ENCODE measurements at regions not wholly inside any gene's neighbourhood (a gene's known extent, or its start where the extent isn't known, plus 50 kb on each side); places are given as distances from the start of the nearest gene placed in this dataset.
"Not testable (repeated sequence)": the region's sequence is repeated elsewhere in the genome, so short reads cannot be mapped to it uniquely, and the experiment has no call there.

GRCh38 chr12:114823724-114824123 lies 139.7 kb upstream of the TBX3 start:
- no peak for DNase-seq

GRCh38 chr12:114821570-114821969 lies 137.6 kb upstream of the TBX3 start:
- DNase-seq = no peak

GRCh38 chr12:114820796-114821195 lies 136.8 kb upstream of the TBX3 start:
- no peak for DNase-seq

- no peak for DNase-seq
These were observed 133.8 kb upstream of the TBX3 start for GRCh38 chr12:114817571-114818425.

- no peak for DNase-seq
These were observed 131.2 kb upstream of the TBX3 start for GRCh38 chr12:114815026-114815795.

GRCh38 chr12:114812858-114813761 lies 129.1 kb upstream of the TBX3 start:
- no peak for DNase-seq

- DNase-seq = no peak
These were observed 128.4 kb upstream of the TBX3 start for GRCh38 chr12:114812384-114812783.

- no peak for DNase-seq
These were observed 125.1 kb upstream of the TBX3 start for GRCh38 chr12:114809097-114809496.

- DNase-seq = not testable (repeated sequence)
These were observed 117.4 kb upstream of the TBX3 start for GRCh38 chr12:114801381-114801780.

- DNase-seq = not testable (repeated sequence)
These were observed 116.6 kb upstream of the TBX3 start for GRCh38 chr12:114800566-114800965.

- no peak for DNase-seq
These were observed 115.9 kb upstream of the TBX3 start for GRCh38 chr12:114799574-114800487.

- DNase-seq = no peak
These were observed 110.1 kb upstream of the TBX3 start for GRCh38 chr12:114794049-114794558.

- no peak for DNase-seq
These were observed 106.3 kb upstream of the TBX3 start for GRCh38 chr12:114790276-114790675.

- DNase-seq = no peak
These were observed 105.8 kb upstream of the TBX3 start for GRCh38 chr12:114789821-114790220.

- DNase-seq = no peak
These were observed 105.3 kb upstream of the TBX3 start for GRCh38 chr12:114789276-114789675.

- DNase-seq = no peak
These were observed 100.6 kb upstream of the TBX3 start for GRCh38 chr12:114784526-114784925.

- no peak for DNase-seq
These were observed 99.2 kb upstream of the TBX3 start for GRCh38 chr12:114783089-114783618.

GRCh38 chr12:114780746-114781399 lies 96.9 kb upstream of the TBX3 start:
- no peak for DNase-seq

GRCh38 chr12:114779647-114780046 lies 95.7 kb upstream of the TBX3 start:
- no peak for DNase-seq

- no peak for DNase-seq
These were observed 95.2 kb upstream of the TBX3 start for GRCh38 chr12:114779186-114779585.

Data from COR-L47 (cell line).